Lung microvascular endothelial cell (primary cell): ENCODE measurements at regions not wholly inside any gene's neighbourhood (a gene's known extent, or its start where the extent isn't known, plus 50 kb on each side); places are given as distances from the start of the nearest gene placed in this dataset.
"Not testable (repeated sequence)": the region's sequence is repeated elsewhere in the genome, so short reads cannot be mapped to it uniquely, and the experiment has no call there.

Experiments
- DNase-seq, 2 donors: peaks; one replicate each; pipeline versions ENCODE4 v3.0.0 to v3.0.0-alpha.2; 2010; ENCODE audit warnings: low read depth in 2 of 2

DNA sequence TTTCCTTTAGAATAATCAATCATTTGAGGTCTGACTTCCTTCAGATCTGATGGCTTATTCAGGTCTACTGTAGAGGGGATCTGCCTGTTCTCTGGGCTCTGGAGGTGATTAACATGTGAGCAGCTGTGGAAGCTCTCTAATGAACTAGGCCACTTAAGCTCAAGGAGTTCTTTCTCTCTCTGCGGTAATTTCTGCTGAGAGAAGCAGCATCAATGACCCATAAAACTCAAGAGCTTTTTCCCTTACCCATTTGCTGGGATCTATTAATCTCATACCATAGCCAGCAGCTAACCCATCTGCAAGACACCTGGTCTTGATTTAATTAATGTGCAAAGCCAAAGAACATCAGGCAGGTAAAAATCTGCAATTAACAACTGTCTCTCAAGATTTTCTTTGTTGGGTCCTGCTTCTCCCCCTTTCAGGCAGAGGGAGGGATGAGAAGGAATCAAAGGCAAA, 73.2 kb upstream of the DLG1 start:
- no peak for DNase-seq

DNA sequence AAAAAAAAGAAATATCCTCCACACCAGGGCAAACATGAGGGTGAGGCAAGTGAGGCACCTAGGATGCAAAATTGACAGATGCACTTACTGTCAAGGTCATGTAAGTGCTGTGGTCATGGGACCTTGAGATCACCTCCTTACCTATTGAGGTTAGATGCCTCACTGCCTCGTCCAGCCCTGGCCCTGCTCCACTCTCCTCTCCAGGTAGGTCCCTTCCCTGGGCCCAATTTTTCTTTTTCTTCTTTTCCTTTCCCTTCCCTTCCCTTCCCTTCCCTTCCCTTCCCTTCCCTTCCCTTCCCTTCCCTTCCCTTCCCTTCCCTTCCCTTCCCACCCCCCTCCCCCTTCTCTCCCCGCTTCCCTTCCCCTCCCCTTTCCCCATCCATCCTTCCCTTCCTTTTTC, 71.1 kb upstream of the DLG1 start:
- DNase-seq: no peak

DNA sequence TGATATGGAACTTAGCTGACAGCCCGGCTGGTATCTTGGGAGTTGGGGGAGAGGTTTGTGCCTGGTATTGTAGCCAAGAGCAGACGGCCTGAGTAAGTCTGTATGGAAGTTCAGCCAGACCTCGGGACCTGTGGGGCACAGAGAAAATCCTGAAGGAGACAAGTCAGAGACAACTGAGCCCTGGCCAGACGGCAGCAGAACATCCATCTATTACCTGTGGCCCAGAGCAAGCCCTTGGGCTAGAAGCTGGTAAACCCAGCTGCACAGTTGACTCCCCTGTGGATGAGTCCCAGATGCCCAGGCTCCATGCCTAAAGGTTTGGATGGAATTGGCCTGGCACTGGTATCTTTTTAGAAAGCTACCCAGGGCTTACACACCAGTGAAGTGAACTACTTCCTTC, 70.4 kb upstream of the DLG1 start:
- DNase-seq: no peak

DNA sequence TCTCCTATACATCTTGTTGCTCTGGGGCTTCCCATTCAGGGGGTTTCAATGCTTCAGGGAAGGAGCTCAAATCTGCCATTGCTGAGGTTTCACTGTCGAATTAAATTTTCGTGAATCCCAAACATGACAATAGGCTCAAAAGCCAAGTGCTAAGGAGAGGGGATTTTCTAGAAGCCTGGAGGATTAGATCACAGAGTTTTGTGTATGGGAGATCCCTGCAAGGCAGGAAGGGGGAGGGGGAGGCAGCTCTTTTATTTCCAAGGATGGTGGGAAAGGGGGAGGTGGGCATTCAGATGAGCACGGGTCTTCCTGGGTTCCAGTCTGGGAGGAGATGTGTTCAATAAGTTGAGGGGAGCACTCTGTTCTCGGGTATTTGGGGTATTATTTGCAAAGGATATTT, 69.9 kb upstream of the DLG1 start:
- DNase-seq: no peak

DNA sequence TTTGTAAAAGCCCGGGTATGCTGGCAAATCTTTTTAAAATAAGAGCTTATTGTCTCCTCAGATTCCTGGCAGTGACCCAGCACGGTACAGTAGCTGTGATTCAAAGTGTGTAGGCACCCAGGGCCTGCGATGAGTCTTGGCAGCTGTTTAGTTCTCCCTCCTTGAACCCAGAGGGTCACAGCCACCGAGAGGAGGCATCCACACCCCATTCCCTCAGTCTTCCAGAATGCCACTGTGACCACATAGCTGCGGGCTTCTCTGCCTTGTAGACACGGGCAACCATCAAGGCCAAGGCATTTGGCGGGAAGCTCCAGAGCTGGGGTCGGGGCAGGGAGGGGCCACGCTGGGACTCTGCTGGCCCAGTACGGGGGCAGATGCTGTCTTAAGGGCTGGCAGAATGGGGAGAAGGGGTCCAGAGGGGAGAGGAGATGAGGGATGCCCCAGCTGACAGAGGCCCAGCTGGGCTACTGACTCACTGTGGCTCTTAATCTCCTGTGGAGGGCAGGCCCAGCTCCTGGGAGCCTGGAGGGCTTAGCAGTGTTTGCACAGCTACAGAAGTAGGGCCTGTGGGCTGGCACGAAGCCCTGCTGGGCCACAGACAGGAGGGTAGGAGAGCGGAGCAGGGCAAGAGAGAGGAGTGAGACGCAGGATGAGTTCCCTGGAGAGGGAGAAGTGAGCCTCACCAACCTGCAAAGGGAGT, 68.8 kb upstream of the DLG1 start:
- DNase-seq: no peak

DNA sequence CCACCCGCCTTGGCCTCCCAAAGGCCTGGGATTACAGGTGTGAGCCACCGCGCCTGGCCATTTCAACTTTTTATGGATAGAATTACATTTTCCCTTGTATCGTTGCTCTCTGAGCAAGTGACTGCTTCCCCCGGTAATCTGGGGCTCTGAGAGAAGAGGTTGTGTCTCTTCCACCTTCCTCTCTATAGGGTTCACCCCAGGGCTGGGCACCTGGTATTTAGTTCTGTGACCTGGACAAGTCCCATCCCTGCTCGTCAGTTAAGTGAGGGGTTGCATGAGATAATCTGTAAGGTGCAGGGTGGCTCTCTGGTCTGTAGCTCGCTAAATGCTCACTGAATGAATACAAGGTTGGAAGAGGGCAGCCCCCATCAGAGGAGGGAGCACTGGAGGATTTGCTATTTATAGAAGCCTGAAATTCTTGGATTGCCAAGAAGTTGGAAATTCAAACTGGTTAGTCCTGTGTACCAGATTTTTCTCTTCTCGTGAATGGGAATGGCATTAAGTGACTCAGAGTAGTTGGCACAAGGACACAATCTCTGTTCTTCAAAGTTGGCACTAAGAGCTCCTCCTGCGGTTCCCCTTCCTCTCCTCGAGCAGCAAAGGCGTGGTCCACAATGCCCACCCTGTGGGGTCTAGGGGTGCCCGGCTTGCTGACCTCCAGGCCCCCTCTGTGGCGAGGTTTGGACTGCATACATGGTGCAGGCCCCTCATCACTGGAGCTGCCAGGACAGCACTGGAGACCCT, 68.1 kb upstream of the DLG1 start:
- DNase-seq: no peak

DNA sequence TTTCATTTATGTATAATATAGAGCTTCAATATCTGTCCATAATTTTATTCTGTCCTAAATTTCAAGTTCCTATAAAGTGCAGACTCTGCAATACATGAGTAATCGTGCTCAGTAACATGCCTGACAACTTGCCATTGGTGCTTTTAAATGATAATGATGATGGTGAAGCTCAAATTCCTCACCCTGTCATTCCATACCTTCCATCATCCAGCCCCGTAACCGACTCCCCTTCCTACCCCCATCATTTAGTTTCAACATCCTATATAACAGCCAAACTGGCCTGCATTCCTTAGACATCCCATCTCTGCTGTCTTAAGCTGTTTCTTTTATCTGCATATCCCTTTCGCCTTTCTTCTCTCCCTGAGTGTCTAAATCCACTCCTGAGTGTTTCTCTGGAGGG, 67.2 kb upstream of the DLG1 start:
- no peak for DNase-seq

DNA sequence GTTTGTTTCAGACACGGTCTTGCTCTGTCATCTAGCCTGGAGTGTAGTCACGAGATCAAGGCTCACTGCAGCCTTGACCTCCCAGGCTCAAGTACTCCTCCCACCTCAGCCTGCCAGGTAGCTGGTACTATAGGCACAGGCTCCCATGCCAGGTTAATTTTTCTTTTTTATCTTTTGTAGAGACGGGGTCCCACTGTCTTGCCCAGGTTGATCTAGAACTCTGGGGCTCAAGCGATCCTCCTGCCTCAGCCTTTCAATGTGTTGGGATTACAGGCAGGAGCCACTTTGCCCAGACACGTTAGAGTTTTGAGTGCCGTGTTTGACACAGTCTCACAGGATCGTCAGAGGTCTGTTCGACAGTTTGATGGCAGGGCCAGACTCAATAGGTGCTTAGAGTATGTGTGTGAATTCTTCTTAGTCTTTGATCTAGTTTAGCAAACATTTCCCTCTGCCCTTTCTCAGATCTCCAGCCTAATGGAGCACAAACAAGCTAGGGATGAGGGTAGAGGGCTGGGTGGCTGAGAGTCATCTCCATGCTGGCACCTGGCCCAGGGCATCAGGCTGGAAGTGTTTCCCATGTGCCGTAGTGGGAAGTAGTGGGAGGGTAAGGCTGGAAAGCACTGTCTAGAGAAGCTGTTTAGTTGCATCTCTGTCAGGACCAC, 66.1 kb upstream of the DLG1 start:
- peak; percentile 11 to 35 for DNase-seq

DNA sequence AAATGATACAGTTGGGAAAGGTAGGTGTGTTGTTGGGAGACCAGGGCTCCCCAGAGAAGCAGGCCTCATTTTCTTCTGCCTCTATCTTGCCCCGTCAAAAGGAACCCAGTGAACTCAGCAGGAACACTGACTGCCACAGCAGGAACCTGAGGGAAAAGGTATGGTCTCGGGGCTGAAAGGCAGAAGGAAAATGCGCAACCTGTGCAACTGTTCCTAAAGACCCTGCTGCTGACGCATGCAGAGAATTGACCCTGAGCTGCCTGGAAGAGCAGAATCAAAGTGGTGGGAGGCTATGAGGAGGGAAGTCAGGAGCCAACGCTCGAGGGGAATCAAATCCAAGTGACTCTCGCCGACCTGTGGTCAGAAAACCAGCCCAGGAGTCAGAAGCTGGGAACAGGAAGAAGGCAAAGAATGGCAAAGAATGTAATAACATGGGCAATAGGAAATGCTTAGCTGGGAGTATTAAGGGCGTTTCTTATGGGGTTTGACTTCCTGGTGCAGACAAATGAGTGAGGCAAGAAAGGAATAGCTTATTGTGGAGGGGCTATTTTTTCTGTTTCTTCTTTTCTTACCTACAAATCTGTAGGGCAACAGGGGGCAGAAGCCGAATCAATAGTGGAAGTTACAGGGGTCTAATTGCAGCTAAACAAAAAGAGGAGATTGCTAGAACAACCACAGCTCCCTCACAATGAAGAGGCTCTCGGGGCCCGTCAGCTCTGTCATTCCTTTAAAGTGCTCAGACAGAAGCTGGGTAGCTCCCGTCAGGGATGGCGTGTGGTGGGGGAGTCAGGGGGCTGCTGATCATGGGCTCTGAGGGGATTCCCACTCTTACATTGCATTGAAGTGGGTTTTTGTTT, 65.4 kb upstream of the DLG1 start:
- peak; percentile 13 to 63 for DNase-seq

DNA sequence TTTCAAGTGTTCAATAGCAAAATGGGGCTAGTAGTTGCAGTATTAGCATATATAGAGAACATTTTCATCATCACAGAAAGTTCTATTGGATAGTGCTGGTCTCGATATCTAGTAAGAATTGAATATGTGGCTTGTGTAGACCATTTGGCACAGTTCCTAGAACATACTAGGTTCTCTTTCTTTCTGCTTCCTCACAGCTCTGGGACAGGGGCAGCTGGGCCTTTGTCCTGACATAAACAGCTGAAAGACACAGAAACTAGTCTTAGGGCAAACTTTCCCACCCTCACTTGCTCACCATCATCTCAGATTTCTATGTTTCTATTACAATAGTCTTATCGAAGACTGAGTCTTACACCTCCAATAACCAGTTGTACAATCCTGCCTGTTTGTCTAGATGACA, 63.7 kb upstream of the DLG1 start:
- DNase-seq: peak; percentile 46 to 54

DNA sequence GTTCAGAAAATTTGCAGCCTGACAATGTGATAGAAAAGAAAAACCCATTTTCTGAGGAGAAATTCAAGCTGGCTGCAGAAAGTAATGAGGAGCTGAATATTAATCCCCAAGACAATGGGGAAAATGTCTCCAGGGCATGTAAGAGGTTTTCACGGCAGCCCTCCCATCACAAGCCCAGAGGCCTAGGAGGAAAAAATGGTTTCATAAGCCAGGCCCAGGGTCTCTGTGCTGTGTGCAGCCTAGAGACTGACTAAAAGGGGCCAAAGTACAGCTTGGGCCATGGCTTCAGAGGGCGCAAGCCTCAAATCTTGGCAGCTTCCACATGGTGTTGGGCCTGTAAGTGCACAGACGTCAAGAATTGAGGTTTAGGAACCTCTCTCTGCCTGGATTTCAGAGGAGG, 61.7 kb upstream of the DLG1 start:
- DNase-seq: not testable (repeated sequence)

DNA sequence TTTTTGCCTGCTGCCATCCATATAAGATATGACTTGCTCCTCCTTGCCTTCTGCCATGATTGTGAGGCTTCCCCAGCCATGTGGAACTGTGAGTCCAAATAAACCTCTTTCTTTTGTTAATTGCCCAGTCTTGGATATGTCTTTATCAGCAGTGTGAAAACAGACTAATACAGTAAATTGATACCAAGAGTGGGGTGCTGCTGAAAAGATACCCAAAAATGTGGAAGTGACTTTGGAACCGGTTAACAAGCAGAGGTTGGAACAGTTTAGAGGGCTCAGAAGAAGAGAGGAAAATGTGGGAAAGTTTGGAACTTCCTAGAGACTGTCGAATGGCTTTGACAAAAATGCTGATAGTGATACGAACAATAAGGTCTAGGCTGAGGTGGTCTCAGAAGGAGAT, 61.1 kb upstream of the DLG1 start:
- not testable (repeated sequence) for DNase-seq

DNA sequence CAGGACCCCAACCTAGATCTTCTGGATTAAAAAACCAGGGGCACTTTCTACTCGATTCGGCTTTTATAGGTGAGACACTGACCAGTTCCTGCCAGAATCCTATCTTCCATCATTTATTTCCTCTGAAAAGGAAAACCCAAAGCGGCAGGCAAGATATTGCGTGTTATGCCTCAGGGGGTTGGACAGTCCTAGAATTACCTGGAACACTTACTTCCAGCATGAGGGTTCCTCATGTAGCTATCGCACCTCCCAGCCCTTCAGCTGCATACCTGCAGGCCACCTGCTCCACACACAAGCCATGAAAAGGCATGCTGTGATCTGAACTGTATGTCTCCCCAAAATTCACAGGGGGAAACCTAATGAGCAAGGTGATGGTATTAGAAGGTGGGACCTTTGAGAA, 58.3 kb upstream of the DLG1 start:
- no peak for DNase-seq

DNA sequence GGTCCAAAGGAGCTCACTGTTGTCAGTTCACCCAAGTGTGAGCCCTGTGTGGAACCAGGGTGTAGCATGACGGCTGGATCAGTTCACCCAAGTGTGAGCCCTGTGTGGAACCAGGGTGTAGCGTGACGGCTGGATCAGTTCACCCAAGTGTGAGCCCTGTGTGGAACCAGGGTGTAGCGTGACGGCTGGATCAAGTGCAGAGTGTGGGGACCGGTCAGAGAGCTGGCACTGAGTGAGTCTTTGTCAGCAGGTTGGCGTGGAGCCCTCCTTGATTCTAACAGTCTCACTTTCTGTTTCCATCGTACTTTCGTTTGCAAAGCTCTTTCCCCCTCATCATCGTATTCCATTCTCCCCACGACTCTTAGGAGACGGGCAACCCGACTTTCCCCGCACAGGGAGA, 57.9 kb upstream of the DLG1 start:
- peak in 1 of 2 donors; percentile 84 for DNase-seq

DNA sequence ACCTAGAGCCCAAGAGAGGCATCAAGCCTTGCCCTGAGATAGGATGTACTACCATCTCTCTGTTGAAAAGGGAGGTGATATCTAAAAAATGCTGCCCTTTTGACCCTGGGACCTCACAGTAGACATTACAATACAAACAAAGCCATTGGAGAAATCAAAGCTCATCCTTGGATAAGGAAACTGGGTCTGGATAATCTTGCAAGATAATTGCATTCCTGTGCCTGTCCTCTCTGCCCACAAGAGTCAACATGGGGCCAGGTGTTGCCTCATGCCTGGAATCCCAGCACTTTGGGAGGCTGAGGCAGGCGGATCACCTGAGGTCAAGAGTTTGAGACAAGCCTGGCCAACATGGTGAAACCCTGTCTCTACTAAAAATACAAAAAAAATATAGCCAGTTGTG, 57.3 kb upstream of the DLG1 start:
- DNase-seq: no peak

DNA sequence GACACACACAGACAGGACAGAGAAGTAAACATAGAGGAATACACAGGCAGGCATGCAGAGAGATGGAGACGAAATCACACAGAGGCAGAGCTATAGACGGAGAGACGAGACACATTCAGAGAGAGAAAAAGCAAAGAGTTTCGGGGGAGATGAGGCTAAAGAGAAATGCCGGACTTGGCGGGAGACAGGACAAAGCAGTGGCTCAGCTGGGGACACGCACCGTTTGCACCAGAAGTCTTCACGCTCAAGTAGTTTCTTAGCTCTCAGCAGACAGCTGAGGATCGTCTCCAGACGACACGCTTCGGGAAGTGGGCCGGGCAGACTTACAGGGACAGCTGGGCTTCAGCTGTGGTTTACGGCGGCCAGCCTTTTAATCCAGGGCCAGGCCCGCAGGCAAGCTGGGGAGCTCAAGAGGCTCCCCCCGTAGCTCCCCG, 56.2 kb upstream of the DLG1 start:
- no peak for DNase-seq

DNA sequence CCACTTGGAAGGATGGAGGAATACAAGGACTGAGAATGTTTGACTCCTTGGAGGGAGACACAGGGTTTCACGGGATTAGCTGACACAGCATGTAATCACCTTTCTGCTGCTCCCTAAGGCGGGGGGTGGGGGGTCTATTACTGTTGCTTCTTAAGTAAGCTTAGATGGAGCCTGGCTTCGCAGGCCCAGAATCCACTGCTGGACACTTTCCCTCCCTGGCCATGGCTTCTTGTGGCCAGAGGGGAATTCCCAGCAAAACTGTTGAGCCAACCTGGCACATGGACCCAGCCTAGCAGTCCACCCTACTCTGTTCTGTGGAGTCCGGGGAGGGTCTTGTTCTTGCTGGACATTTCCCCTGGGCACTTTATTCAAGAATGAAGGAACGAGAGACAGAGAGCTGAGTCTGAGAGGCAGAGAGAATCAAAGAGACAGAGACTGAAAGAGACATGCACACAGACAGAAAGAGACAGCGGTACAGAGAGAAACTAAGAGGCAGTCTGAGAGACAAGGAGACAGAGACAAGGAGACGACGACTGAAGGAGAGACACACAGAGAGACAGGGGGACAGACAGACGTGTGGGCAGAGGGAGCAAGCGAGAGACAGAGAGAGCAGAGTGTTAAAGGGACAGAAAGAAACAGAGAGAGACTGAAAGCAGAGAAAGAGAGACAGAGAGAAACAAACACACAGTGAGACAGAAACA, 55.6 kb upstream of the DLG1 start:
- no peak for DNase-seq

DNA sequence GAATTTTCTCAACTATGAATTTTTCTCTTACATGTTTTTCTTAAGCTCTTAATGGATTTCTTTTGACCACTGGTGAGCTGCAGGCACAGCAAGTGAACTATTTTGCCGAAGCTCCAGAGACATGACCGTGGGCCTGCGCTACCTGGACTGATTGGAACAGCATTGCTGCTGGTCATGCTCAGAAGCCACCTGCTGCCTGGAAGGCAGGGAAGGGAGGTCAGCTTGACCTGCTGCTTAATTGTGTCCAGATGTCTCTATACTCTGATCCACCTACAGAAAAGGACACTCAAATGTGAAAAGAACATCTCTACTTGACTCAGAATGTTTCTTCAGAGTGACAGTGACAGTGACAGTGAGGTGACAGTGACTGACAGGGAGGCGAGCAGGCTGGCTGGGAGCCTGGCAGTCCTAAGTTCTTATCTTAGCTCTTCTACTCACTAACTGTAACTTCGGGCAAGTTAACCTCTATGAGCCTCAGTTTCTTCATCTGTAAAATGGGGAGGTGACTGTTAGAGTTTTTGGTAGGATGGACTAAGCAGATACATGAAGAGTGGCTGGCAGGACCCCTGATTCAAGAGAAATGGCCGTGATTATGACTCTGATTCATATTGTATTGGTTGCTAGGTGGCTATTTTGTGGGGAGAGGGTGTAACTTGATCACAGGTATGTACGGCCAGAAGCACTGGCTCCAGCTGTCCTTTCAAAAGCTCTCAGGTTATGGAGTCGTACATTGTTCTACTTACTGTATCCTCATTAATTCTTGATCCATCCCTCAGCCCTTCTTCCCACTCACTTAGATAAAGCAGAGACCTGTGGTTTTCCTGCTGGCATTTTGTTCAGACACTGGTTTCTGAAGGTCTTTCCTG, 54.8 kb upstream of the DLG1 start:
- no peak for DNase-seq

DNA sequence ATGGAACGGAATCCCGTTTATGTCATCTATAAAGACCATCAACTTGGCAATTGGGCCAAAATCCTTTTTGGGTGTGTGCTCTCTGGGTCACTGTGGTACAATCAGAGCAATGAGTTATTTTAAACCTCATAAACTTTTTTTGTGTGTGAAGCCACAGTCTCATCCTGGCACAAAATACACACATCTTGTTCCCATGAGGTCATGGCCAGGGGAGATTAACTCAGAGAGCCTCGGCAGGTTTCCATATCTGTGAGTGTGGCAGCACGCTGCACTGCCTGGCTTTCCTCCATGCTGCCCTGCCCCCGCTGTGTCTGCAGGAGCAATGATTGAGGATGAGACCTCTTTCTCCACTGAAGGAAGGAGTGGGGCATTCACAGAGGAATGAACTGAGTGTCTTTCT, 54.0 kb upstream of the DLG1 start:
- DNase-seq: peak in 1 of 2 donors; percentile 35

DNA sequence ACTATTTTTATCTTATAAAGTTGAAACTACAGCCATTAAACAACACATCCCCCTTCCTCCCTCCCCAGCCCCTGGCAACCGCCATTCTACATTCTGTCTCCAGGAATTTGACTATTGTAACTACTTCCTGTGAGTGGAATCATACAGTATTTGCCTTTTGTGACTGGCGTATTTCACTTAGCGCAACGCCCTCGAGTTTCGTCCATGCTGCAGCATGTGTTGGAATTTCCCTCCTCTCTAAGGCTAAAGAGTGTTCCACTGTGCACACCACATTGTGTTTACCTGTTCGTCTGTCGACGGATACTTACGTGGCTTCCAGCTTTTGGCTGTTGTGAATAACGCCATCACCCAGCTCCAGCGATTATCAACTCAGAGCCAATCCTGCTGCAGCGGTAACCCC, 52.0 kb upstream of the DLG1 start:
- DNase-seq: peak in 1 of 2 donors; percentile 86
